ENCODE measurements at regions not wholly inside any gene's neighbourhood (a gene's known extent, or its start where the extent isn't known, plus 50 kb on each side); places are given as distances from the start of the nearest gene placed in this dataset.

DNA sequence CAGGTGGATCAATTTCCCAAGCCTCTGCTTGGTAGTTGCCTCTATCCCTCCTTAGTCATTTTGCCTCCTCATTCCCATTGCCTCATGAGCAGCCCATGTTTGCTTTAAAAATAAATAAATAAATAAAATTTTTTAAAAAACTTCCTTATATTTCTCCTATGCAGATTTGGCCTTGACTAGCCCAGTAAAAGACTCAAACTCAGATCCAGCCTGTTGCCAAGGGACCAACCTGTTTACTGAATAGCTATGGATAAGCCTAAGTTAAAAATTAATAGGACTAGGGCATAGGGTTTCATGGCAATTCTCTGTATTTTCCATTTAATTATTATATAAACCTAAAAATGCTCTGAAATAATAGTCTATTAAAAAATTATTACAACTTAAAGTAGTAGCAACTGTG lies 384.4 kb downstream of the RSL24D1 start:
- no peak overlapping the region for H3K4me3 ChIP-seq
- TF ChIP-seq EP300 (IDR thresholded peaks at IDR 0.05; ENCODE audit: low read depth) (no peak), CTCF (IDR thresholded peaks at IDR 0.05) (no peak), POLR2AphosphoS5 (IDR thresholded peaks at IDR 0.05) (no peak), POLR2A (IDR thresholded peaks at IDR 0.05) (no peak)
- DNase-seq = no peak
- no peak overlapping the region for H3K27ac ChIP-seq
- in situ Hi-C loops (cut with MboI; ENCODE audit: low pct_ligation_motif_present in 1 of 4, low pct_unique_long_range_greater_than_20kb in 1 of 4, low sequenced_read_pairs in 3 of 4) (no loop called here), intact Hi-C loops (cut with DNase I; ENCODE audit: low total_unique reads) (no loop called here)
- H3K4me1 ChIP-seq = no peaks in the 10 kb centered on the region
- H3K9me3 ChIP-seq = no peaks in the 10 kb centered on the region
- H3K36me3 ChIP-seq = no peaks in the 10 kb centered on the region
- no peaks in the 10 kb centered on the region for H3K27me3 ChIP-seq

GRCh38 chr15:54810496-54810895 lies 386.2 kb downstream of the RSL24D1 start:
- no peaks in the 10 kb centered on the region for H3K9me3 ChIP-seq
- no peaks in the 10 kb centered on the region for H3K27me3 ChIP-seq
- no peak overlapping the region for H3K4me3 ChIP-seq
- no peaks in the 10 kb centered on the region for H3K36me3 ChIP-seq
- TF ChIP-seq POLR2AphosphoS5 (IDR thresholded peaks at IDR 0.05) (no peak), EP300 (IDR thresholded peaks at IDR 0.05; ENCODE audit: low read depth) (no peak), POLR2A (IDR thresholded peaks at IDR 0.05) (no peak), CTCF (IDR thresholded peaks at IDR 0.05) (no peak)
- no peak overlapping the region for H3K27ac ChIP-seq
- in situ Hi-C loops (cut with MboI; ENCODE audit: low pct_ligation_motif_present in 1 of 4, low pct_unique_long_range_greater_than_20kb in 1 of 4, low sequenced_read_pairs in 3 of 4) = no loop called here
- H3K4me1 ChIP-seq = no peaks in the 10 kb centered on the region
- no peak for DNase-seq
- intact Hi-C loops (cut with DNase I; ENCODE audit: low total_unique reads) = no loop called here

DNA sequence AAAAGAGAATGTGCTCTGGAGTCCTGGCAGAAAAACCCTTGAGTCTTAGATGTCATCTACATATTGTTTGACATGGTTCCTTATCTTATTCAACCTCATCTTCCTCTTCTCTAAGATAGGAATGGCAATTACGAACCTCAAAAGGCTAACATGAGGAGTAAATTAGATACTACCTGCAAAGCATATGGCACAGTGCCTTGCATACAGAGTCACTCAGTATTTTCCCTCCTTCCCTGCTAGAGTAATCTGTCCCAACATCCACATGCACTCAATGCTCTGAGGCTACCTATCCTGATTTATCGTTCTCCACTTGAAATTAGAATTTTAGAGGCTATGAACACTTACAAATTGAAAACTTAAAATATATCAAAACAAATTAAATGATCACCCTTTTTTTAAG lies 386.7 kb downstream of the RSL24D1 start:
- no peak overlapping the region for H3K4me3 ChIP-seq
- no peaks in the 10 kb centered on the region for H3K4me1 ChIP-seq
- in situ Hi-C loops (cut with MboI; ENCODE audit: low pct_ligation_motif_present in 1 of 4, low pct_unique_long_range_greater_than_20kb in 1 of 4, low sequenced_read_pairs in 3 of 4) = no loop called here
- no peak overlapping the region for H3K27ac ChIP-seq
- H3K27me3 ChIP-seq = no peaks in the 10 kb centered on the region
- WGBS, 2 donors (ENCODE audit: low coverage in 1 of 2) = 58 to 82% methylated on average over 2 of the region's 2 CpGs
- intact Hi-C loops (cut with DNase I; ENCODE audit: low total_unique reads) = no loop called here
- no peak for DNase-seq
- H3K9me3 ChIP-seq = no peaks in the 10 kb centered on the region
- no peak for TF ChIP-seq POLR2A (IDR thresholded peaks at IDR 0.05)
- no peak for TF ChIP-seq POLR2AphosphoS5 (IDR thresholded peaks at IDR 0.05)
- TF ChIP-seq EP300 (IDR thresholded peaks at IDR 0.05; ENCODE audit: low read depth) = no peak
- no peak for TF ChIP-seq CTCF (IDR thresholded peaks at IDR 0.05)
- H3K36me3 ChIP-seq = no peaks in the 10 kb centered on the region

DNA sequence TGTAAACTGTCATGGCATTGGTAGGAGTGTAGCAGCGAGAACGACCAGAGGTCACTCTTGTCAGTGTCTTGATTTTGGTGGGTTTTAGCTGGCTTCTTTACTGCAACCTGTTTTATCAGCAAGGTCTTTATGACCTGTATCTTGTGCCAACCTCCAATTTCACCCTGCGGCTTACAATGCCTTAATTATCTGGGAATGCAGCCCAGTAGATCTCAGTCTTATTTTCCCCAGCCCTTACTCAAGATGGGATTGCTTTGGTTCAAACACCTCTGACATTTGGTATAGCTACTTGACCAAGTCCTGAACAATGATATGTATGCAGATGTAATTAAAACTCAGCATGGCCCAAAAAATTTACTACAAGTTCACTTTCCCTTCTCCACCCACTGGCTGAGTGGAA lies 388.4 kb downstream of the RSL24D1 start:
- no peak for DNase-seq
- no peaks in the 10 kb centered on the region for H3K36me3 ChIP-seq
- no peak overlapping the region for H3K27ac ChIP-seq
- TF ChIP-seq POLR2A (IDR thresholded peaks at IDR 0.05) (no peak), POLR2AphosphoS5 (IDR thresholded peaks at IDR 0.05) (no peak)
- intact Hi-C loops (cut with DNase I; ENCODE audit: low total_unique reads) (no loop called here), in situ Hi-C loops (cut with MboI; ENCODE audit: low pct_ligation_motif_present in 1 of 4, low pct_unique_long_range_greater_than_20kb in 1 of 4, low sequenced_read_pairs in 3 of 4) (no loop called here)
- no peaks in the 10 kb centered on the region for H3K9me3 ChIP-seq
- H3K4me3 ChIP-seq = no peak overlapping the region
- no peaks in the 10 kb centered on the region for H3K4me1 ChIP-seq
- WGBS, 2 donors (ENCODE audit: low coverage in 1 of 2) = 51 to 58% methylated on average over 2 to 3 of the region's 3 CpGs
- no peaks in the 10 kb centered on the region for H3K27me3 ChIP-seq

GRCh38 chr15:54803987-54804386 lies 392.8 kb downstream of the RSL24D1 start:
- TF ChIP-seq POLR2A (IDR thresholded peaks at IDR 0.05) (no peak), POLR2AphosphoS5 (IDR thresholded peaks at IDR 0.05) (no peak), EP300 (IDR thresholded peaks at IDR 0.05; ENCODE audit: low read depth) (no peak), CTCF (IDR thresholded peaks at IDR 0.05) (no peak)
- 33 to 51% methylated on average over 1 of the region's 1 CpG for WGBS, 2 donors (ENCODE audit: low coverage in 1 of 2)
- DNase-seq = no peak
- intact Hi-C loops (cut with DNase I; ENCODE audit: low total_unique reads) (no loop called here), in situ Hi-C loops (cut with MboI; ENCODE audit: low pct_ligation_motif_present in 1 of 4, low pct_unique_long_range_greater_than_20kb in 1 of 4, low sequenced_read_pairs in 3 of 4) (no loop called here)
- H3K36me3 ChIP-seq = no peaks in the 10 kb centered on the region
- H3K4me3 ChIP-seq = no peak overlapping the region
- H3K27ac ChIP-seq = no peak overlapping the region
- H3K27me3 ChIP-seq = no peaks in the 10 kb centered on the region
- no peaks in the 10 kb centered on the region for H3K4me1 ChIP-seq
- H3K9me3 ChIP-seq = no peaks in the 10 kb centered on the region
